ENCODE measurements at regions not wholly inside any gene's neighbourhood (a gene's known extent, or its start where the extent isn't known, plus 50 kb on each side); places are given as distances from the start of the nearest gene placed in this dataset.

DNA sequence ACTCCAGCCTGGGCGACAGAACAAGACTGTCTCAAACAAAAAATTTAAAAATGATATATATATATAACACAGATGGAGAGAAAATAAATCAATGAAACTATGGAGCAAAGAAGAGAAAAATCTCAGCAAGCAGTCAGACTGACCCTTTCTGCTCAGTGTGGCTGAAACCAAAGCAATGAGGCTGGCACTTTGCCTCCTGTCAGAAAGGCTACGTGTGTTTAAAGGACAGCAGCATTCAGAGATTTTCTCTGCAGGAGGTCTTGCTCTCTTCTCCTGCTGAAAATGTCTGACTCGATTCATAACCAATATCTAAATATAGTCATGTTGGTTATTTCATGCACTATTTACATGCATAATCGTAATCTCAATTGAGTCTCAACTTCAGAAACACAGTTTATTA is 527.0 kb upstream of the JARID2 start:
- in situ Hi-C loops (cut with MboI; ENCODE audit: low pct_unique_long_range_greater_than_20kb, low sequenced_read_pairs, unreplicated experiment), result no loop called here
- TF ChIP-seq CTCF (IDR thresholded peaks at IDR 0.05; ENCODE audit: extremely low read depth, insufficient read depth, missing control alignments), result no peak
- peak; percentile 21 for DNase-seq (ENCODE audit: low spot score)

GRCh38 chr6:14719270-14719669 is 526.6 kb upstream of the JARID2 start:
- no peak for TF ChIP-seq CTCF (IDR thresholded peaks at IDR 0.05; ENCODE audit: extremely low read depth, insufficient read depth, missing control alignments)
- in situ Hi-C loops (cut with MboI; ENCODE audit: low pct_unique_long_range_greater_than_20kb, low sequenced_read_pairs, unreplicated experiment), result no loop called here
- DNase-seq (ENCODE audit: low spot score), result no peak

DNA sequence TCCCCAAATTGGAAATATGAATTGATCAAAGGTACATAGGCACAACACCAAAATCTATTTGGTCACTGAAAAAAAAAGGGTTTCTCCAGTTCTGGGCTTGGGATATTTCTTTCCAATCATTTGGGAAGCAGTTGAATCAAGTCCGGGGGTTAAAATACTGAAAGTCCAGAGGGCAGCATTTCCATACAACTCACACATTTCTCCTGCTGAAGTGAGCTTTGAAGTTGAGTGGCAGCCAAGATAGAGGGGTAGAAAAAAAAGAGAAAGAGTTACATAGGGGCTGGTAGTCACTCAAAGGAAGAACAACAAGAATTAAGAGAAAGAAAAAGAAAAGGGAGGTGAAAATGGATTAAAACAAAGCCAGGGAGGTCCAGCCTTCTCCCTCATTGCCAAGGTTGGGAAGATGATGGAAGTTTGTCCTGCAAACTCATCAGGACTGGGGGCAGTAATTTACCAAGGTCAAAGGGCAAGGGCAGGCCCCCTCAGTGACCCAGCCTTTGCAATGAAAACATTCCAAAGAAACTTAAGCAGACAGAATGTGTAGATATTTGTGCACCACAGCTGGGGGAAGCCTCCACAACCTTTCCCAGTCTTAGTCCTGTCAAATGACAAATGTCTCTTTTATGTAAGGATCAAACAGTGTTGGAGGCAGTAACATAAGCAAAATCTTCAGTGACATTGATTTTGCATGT is 525.3 kb upstream of the JARID2 start:
- no peak for TF ChIP-seq CTCF (IDR thresholded peaks at IDR 0.05; ENCODE audit: extremely low read depth, insufficient read depth, missing control alignments)
- in situ Hi-C loops (cut with MboI; ENCODE audit: low pct_unique_long_range_greater_than_20kb, low sequenced_read_pairs, unreplicated experiment), result no loop called here
- DNase-seq (ENCODE audit: low spot score), result no peak

- no peak for TF ChIP-seq CTCF (IDR thresholded peaks at IDR 0.05; ENCODE audit: extremely low read depth, insufficient read depth, missing control alignments)
- in situ Hi-C loops (cut with MboI; ENCODE audit: low pct_unique_long_range_greater_than_20kb, low sequenced_read_pairs, unreplicated experiment), result no loop called here
- no peak for DNase-seq (ENCODE audit: low spot score)
Measured at GRCh38 chr6:14721103-14721758, 524.6 kb upstream of the JARID2 start.

DNA sequence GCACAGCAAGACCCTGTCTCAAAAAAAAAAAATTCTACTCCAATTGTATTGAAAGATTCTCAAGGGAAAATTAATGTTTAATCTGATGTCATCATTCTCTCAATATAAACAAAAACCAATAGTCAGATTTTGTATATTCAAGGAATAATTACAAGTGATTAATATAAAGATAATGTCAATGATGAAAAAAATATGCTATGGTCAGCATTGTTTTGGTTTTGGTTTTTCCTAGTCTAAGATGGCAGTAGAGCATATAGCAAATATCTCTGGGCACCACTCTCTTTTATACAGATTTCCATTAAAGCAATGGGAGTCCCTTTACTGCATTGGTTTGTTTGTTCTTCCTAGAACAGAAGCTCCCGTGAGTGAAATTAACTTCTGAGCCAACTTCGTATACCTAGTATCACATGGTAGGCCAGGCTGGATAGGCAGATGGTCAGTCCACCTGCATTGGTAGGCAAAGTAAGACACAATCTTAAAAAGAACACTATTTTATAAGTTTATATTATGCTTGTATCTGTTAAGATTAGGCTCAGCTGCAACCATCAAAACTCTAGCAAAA is 523.8 kb upstream of the JARID2 start:
- no peak for DNase-seq (ENCODE audit: low spot score)
- in situ Hi-C loops (cut with MboI; ENCODE audit: low pct_unique_long_range_greater_than_20kb, low sequenced_read_pairs, unreplicated experiment), result no loop called here

DNA sequence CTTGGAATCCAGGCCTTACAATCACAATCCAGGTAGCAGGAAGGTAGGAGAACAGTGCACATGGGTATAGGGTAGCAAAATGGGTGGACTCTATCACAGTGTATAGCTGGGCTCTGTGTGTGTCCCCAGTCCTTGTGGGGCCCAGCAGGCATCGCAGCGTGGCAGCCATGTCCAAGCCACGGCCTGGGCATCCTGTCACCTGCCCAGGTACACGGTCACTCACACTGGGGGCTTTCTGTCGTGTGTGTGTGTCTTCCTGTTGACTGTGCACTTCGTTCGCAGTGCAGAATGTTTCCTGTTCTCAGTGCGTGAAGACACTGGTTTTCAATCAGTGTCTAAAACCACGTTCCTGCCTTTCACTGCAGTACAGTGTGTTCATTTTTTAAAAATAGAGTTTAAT is 523.2 kb upstream of the JARID2 start:
- in situ Hi-C loops (cut with MboI; ENCODE audit: low pct_unique_long_range_greater_than_20kb, low sequenced_read_pairs, unreplicated experiment), result no loop called here
- no peak for DNase-seq (ENCODE audit: low spot score)
- TF ChIP-seq CTCF (IDR thresholded peaks at IDR 0.05; ENCODE audit: extremely low read depth, insufficient read depth, missing control alignments), result no peak

More for the DNA sequence above, 523.8 kb upstream of the JARID2 start:
- no peak for TF ChIP-seq CTCF (IDR thresholded peaks at IDR 0.05; ENCODE audit: extremely low read depth, insufficient read depth, missing control alignments)

Measured in GM13977 (cell line).